PC-9 (cell line): ENCODE measurements at regions not wholly inside any gene's neighbourhood (a gene's known extent, or its start where the extent isn't known, plus 50 kb on each side); places are given as distances from the start of the nearest gene placed in this dataset.

Experiments
- EZH2 ChIP-seq: fragments of 200-600 bp; sonication (generic); IDR thresholded peaks from 2 replicates; pipeline ENCODE4 v1.8.0; 2017; ENCODE audit warnings: antibody characterized with exemption, low read depth
- TF ChIP-seq, protein P1 (sequence below): fragments of 200-600 bp; sonication (generic); conservative IDR thresholded peaks from 2 replicates; pipeline ENCODE4 v1.6.1; 2017; ENCODE audit warnings: mixed run types, antibody characterized with exemption, mild to moderate bottlenecking, moderate library complexity

DNA sequence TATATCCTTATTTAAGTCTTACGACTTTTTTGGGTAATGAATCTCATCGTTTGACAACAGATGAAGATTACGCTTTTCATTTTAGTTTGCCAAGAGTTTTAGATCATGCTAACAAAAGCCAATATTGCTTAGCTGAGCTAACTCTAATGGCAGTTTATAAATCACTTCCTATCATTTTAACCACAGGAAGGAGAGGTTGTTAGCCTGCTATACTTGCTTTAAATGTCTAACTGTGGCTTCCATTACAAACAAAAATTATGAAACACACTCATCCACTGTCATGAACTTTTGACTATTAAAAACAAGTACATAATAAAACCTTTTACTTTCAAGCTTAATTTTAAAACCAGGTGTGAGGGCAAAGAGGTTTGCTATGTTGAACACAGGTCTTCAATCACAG, 53.7 kb upstream of the ANKH start:
- TF ChIP-seq, protein P1, sequence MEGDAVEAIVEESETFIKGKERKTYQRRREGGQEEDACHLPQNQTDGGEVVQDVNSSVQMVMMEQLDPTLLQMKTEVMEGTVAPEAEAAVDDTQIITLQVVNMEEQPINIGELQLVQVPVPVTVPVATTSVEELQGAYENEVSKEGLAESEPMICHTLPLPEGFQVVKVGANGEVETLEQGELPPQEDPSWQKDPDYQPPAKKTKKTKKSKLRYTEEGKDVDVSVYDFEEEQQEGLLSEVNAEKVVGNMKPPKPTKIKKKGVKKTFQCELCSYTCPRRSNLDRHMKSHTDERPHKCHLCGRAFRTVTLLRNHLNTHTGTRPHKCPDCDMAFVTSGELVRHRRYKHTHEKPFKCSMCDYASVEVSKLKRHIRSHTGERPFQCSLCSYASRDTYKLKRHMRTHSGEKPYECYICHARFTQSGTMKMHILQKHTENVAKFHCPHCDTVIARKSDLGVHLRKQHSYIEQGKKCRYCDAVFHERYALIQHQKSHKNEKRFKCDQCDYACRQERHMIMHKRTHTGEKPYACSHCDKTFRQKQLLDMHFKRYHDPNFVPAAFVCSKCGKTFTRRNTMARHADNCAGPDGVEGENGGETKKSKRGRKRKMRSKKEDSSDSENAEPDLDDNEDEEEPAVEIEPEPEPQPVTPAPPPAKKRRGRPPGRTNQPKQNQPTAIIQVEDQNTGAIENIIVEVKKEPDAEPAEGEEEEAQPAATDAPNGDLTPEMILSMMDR, result no peak
- no peak for TF ChIP-seq EZH2
